GM12875 (cell line): ENCODE measurements at regions not wholly inside any gene's neighbourhood (a gene's known extent, or its start where the extent isn't known, plus 50 kb on each side); places are given as distances from the start of the nearest gene placed in this dataset.

Source experiments
- H3K4me3 ChIP-seq: one replicate; pipeline ENCODE4 v1.5.1; 2011; ENCODE audit warnings: low read depth, low read length, control low read depth
- CTCF ChIP-seq: IDR thresholded peaks from 2 replicates; pipeline ENCODE4 v1.5.1; 2011; ENCODE audit warnings: low read depth, mild to moderate bottlenecking, control low read depth, inconsistent platforms, low read length, moderate library complexity, borderline replicate concordance; ENCODE audit not compliant: insufficient read depth

DNA sequence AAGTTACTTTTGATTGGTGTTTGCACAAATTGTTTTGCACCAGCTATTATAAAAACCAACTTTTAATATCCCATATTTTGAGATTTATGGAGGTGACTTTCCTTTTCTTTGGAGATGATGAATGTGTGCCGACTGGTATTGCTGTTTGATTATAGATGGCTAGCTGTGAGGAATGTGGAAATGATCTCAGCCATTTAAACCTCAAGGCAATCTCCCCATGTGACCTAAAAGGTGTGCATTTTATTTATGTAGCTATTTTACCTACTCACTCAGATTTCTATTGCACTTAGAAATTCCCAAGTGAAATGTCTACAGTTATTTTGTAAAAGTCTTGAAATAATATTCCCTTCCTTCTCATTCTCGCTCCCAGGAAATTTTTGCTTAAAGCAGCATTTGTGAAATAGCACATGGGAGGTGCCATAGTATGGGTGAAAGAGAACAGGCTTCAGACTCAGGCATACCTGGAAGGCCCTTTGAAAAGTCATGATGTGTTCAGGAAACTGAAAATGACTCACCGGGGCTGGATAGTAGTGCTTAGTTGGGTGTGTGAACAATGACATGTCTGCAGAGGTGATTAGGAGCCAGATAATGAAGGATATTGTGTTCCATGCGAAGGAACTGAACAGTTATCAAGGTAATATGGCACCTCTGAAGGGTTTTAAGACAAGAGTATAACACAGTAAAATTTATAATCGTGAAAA lies 247.6 kb downstream of the CBLL2 start:
- no peak overlapping the region for H3K4me3 ChIP-seq
- TF ChIP-seq CTCF: no peak

DNA sequence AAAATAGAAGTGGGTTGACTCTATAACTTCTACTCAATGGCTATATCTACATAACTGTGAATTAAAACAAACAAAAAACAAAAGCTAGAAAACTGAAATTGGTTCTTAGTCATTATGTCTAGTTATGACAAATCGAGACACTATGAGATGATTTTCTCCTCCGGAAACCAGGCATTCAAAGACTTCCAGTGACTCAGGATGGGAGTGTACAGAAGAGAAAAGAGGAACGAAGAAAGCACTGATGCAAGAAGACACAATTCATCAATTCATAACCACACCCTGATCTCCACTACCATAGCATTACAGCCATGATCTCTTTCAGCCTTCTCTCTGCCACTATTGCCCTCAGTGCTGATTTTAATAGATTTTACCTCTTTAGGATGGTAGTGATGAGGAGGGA lies 253.6 kb downstream of the CBLL2 start:
- no peak overlapping the region for H3K4me3 ChIP-seq
- no peak for TF ChIP-seq CTCF

DNA sequence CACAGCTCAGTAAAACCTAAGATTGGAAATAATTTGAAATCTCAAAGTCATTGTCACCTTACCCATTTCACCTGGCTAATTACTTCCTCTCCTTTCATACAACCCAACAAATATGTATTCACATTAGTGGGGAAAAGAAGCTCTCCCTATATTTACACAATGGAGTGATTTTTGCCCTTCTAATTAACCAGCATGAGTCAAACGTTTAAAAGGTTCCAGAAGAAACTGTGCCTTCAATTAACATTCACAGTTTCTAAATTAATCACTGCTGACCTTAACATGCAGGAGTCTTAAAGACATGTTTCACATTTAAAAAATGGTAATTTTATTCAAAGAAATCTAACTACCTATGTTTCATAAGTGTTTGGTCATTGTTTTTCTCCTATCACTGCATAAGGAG lies 254.6 kb downstream of the CBLL2 start:
- no peak overlapping the region for H3K4me3 ChIP-seq

DNA sequence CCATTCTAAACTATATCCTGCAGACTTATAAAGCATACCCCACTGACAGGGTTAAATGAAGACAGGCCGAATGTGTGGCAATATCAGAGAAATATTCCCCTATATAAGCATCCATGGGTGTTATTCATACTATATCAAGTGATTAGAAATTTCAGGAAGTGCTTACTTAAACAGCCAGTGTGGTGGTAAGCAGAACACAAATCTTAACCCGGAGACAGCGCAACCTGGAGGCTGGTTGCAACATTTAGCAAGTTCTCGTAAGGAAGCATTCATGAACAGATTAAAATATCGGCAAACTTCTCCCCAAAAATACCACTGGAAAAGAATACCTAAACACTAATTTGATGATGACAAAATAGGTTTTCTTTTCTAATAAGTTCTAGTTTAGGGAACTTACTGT lies 261.2 kb downstream of the CBLL2 start:
- no peak overlapping the region for H3K4me3 ChIP-seq

More for the DNA sequence above, 254.6 kb downstream of the CBLL2 start:
- TF ChIP-seq CTCF: no peak

DNA sequence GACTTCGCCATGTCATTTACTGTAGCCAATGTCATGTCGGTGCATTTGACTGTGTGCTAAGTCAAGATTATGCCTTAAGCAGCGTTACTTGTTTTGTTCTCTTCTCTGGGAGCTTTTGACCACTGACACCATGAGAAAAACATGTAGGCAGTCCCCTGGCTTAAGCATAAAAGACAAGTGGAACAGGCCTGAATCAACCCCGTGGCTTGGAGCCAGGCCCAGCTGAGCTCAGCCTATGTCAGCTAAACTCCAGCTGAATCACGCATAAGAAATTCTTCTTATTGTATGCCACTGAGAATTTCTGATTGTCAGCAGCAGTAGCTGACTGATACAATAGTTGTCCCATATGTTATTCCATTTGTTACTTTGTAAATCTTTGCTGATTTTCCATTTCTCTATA lies 261.9 kb downstream of the CBLL2 start:
- no peak overlapping the region for H3K4me3 ChIP-seq
- TF ChIP-seq CTCF: no peak

More for the DNA sequence above, 261.2 kb downstream of the CBLL2 start:
- no peak for TF ChIP-seq CTCF

- TF ChIP-seq CTCF: no peak
- no peak overlapping the region for H3K4me3 ChIP-seq
These were observed 264.1 kb downstream of the CBLL2 start for GRCh38 chrX:22536746-22537304.

GRCh38 chrX:22538580-22538979 lies 265.9 kb downstream of the CBLL2 start:
- no peak for TF ChIP-seq CTCF
- H3K4me3 ChIP-seq: no peak overlapping the region
